DOHH2 (cell line): ENCODE measurements at regions not wholly inside any gene's neighbourhood (a gene's known extent, or its start where the extent isn't known, plus 50 kb on each side); places are given as distances from the start of the nearest gene placed in this dataset.

Source experiments
- CTCF ChIP-seq: fragments of 200-600 bp; sonication (generic); IDR thresholded peaks from one replicate; pipeline ENCODE4 v1.5.1; 2014; ENCODE audit warnings: antibody characterized with exemption, mild to moderate bottlenecking, low read depth, low read length; ENCODE audit not compliant: poor library complexity, severe bottlenecking
- EZH2phosphoT487 ChIP-seq: fragments of 200-600 bp; sonication (generic); IDR thresholded peaks from 2 replicates; pipeline ENCODE4 v1.6.1; 2017; ENCODE audit warnings: borderline replicate concordance, mild to moderate bottlenecking, antibody characterized with exemption, low read length, moderate library complexity, mixed read lengths

DNA sequence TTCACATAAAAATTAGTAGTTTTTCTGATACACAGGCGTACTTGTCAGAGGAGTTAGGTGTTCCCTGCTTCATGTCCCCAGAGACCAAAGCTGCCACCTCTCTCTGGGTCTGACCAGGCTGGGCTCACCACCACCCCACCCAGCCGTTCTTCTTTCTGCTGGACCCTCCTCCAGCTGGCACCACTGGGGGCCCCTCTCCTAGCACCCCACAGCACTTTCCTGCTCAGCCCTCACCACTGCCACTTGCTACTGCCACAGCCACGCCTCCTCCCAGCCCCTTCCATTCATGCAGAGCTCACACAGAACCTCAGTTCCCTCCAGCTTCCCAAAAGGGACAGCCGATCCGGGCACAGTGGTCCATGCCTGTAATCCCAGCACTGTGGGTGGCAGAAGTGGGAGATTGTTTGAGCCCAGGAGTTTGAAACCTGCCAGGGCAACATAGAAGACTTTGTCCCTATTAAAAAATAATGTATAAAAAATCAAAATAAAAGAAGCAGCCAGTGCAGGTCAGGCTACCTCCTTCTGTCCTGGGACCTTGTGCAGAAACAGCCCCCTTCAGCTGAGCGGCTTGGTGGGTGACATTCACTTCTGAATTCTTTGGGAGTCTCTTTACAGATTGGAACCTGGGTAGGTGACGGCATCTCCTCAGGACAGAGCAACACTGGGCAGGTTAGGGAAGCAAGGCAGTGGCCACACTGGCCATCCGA, 208.3 kb downstream of the TOMM20 start:
- TF ChIP-seq CTCF (no peak), EZH2phosphoT487 (no peak)
